GM21526 (cell line): ENCODE measurements at regions not wholly inside any gene's neighbourhood (a gene's known extent, or its start where the extent isn't known, plus 50 kb on each side); places are given as distances from the start of the nearest gene placed in this dataset.
"Not testable (repeated sequence)": the region's sequence is repeated elsewhere in the genome, so short reads cannot be mapped to it uniquely, and the experiment has no call there.

ENCODE experiments used
- ATAC-seq: cut with Tn5 transposase; IDR thresholded peaks from one replicate; pipeline ENCODE4 v1.9.1; 2021; ENCODE audit warnings: moderate library complexity; ENCODE audit not compliant: unreplicated experiment, low FRiP score

DNA sequence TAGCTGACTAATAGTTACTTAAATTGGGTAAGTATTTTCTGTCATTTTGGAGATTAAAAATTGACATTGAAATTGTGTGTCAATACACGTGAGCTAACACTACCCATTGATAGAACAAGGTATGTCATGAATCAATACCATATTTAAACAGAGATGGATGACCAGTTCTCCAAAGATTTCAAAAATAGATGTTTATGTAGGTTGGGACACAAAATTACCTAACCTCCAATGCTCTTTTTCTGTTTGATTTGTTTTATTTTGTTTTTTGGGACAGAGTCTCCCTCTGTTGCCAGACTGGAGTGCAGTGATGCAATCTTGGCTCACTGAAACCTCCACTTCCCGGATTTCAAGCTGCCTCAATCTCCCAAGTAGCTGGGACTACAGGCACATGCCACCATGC, 1491.7 kb downstream of the GRIK2 start:
- no peak for ATAC-seq

DNA sequence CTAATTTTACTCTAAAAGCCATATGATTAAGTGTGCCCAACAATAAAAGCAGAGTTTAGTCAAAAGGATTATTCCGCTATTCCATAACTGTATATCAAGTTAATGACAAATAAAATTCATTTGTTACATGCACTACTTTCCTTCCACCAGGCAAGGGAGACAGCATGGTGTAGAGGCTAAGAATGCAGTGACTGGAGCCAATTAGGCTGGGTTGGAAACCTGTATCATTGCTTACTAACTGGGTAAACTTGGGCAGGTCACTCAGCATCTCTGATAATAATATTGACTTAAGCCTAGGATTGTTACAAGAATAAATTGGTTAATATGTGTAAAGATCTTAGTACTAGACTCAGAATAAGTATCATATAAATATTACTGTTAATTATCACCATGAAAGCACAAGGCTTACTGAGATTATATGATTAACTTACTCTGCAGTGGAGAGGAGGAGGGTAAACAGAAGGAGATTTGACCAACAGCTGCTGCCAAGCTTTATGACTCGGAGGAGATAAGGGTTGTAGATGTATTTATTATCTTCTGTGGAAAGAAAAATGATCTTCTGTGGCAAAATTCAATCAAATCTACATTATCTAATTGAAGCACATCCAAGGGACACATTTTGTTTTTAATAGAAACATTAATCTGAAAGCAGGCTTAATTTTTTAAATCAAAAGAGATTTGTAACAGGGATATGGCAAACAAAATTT, 1459.9 kb downstream of the GRIK2 start:
- ATAC-seq, result no peak

DNA sequence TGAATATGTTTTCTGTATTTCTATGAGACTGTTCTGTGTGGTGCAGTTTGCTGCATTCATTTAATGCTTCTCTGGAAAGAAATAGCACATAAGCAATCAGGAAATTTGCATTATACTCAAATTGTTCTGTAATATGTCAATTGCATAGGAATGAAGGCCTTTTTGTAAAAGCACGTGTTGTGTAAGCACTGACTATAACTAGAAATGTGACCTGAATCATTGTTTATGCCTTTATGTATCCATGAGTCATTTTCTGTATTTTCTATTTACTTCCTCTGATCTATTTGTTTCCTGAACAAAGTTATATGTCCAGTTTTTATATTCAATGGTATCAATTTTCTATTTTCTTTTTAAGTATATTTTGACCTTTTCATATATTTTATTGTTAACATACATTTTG, 1455.3 kb downstream of the GRIK2 start:
- ATAC-seq, result no peak

DNA sequence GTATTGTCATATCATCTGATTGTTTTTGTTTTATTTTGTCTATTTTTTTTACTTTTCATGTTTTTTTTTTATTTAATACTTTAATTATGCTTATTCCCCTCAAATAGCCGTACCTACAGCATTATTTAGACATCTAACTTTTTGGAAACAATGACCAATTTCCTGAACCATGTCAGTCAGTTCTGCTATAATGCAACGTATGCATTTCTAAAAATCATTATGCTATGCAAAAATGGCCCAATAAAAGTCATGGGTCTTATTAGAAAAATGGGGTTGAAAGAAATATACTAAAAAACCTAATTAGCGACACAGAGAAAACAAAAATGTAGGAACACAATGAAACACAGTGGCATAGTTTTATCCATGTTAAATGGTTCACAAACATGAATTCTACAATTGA, 1454.7 kb downstream of the GRIK2 start:
- no peak for ATAC-seq

DNA sequence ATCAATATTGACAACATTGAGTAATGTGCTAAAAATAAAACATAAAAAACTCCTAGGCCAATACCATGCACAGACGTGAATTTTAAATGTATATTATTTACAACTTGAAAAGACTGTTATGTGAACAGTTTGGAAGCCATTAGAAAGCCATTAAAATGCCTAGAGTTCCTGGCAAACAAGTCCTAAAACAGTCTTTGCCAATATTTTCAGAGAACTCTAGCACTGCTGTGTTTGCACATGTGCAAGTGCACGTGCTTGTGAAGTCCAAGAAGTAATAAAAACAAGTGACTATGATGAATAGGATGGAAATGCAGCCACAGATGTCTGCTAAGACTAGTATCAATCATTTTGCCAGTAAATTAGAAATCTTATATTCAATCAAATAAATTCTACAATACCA, 1447.6 kb downstream of the GRIK2 start:
- ATAC-seq, result no peak

DNA sequence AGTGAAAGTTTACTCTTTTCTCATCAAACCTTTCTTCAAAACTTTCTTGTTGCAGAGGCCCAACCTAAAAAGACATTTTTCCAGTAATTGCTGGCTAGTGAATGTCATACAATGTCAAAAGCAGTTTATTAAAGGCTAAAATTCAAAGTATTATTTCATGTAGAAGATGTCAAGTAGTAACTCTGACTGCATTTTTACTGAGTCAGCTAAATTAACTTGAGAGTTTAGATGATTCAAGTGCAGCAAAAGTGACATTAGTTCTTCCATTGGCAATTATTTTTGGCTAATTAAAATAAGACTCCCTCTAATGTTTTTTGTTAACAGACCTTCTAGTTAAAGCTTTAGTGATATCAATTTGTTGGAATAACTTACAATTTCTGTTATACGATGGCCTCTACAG, 1438.5 kb downstream of the GRIK2 start:
- no peak for ATAC-seq

DNA sequence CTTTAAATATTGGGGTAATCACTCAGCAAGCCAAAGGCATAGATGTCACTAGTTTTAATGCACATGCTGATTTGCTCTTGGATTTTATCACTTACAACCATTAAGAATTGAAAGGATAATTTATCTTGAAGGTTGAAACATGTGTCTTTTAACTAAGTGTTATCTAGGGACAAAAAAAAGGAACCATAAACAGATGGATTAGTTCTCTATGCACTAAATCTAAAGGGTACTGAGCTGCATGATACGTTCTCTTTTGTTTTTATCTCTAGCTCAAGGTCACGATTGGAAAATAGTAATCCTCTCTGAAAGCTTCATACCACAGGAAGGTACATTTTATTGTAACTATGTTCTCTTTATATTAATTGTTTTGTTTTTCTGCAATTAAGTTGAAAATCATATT, 1426.6 kb downstream of the GRIK2 start:
- no peak for ATAC-seq

DNA sequence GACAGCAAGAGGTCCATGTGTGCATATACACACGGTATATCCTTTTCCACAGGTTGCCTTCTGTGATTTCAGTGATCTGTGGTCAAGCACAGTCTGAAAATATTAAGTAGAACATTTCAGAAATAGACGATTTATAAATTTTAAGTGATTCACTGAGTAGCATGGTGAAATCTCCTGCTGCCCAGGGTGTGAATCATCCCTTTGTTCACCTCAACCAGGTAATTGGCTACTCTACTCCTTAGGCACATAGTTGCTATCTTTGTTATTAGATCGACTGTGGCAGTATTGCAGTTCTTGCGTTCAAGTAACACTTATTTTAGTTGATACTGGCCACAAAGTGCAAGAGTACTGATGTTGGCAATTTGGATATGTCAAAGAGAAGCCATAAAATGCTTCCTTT, 1421.7 kb downstream of the GRIK2 start:
- no peak for ATAC-seq

DNA sequence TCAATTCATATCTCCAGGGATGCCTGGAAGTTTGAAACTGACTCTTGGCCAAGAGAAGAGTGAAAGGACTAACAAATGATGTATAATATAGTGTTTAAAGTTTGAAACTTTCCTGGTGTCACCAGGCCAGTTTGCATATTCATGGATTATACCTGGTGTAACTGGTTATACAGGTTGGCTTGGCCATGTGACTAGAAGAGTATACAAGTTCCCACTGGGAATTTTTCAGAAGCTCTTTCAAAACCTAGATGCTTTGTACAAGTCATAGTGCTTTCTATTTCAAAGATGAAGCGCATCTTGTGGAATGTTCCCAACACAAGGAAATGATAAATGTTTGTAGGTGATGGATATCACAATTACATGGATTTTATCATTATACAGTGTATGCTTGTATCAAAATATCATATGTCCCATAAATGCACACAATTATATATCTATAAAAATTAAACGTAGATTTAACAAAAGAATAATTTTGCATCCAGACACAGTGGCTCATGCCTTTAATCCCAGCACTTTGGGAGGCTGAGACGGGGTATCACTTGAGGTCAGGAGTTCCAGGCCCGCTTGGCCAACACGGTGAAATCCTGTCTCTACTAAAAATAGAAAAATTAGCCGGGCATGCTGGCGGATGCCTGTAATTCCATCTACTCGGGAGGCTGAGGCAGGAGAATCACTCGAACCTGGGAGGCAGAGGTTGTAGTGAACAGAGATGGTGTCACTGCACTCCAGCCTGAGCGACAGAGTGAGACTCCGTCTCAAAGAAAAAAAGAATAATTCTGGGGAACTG, 1420.2 kb downstream of the GRIK2 start:
- ATAC-seq, result no peak

DNA sequence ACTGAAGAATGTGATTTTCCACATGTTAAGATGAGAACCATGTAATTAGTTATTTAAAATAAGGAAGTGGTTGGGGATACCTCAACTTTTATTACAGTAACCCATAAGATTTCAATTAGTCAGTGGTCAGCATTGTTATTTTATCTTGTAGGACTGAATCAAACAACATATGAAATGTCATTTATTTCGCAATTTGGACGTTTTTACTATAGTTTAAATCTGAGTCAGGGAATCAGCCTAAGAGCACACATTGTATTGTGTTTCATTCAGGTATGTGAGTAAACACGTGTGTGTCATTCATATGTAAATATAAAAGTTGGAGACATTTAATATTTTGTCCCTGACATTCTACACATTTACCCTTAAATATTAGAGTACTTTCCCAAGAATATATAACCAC, 1418.7 kb downstream of the GRIK2 start:
- no peak for ATAC-seq

DNA sequence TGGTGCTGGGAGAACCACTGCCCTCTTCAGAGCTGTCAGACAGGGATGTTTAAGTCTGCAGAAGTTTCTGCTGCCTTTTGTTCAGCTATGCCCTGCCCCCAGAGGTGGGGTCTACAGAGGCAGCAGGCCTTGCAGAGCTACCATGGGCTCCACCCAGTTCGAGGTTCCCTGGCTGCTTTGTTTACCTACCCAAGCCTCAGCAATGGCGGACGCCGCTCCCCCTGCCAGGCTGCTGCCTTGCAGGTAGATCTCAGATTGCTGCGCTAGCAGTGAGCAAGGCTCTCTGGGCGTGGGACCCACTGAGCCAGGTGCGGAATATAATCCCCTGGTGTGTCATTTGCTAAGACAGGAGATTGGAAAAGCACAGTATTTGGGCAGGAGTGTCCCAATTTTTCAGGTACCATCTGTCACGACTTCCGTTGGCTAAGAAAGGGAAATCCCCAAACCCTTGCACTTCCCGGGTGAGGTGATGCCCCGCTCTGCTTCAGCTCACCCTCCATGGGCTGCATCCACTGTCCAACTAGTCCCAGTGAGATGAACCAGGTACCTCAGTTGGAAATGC, 1415.5 kb downstream of the GRIK2 start:
- not testable (repeated sequence) for ATAC-seq

DNA sequence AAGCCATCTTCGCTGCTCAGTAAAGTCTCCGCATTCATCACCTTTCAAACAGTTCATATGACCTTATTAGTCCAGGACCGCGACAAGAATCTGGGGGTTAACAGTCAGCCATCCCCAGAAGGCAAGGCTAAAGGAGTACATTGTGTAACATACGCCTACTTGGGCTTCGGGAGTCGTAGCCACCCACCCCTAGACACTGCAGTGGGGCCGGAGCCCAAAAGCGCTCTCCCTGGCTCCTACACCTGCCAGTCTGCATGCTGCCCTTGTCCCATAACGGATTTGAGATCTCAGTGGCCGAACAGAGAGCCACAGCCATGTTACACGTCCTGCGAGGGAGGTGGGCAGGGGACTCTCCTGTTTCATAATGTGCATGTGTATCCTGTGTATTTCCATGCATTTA, 1405.5 kb downstream of the GRIK2 start:
- ATAC-seq, result no peak

DNA sequence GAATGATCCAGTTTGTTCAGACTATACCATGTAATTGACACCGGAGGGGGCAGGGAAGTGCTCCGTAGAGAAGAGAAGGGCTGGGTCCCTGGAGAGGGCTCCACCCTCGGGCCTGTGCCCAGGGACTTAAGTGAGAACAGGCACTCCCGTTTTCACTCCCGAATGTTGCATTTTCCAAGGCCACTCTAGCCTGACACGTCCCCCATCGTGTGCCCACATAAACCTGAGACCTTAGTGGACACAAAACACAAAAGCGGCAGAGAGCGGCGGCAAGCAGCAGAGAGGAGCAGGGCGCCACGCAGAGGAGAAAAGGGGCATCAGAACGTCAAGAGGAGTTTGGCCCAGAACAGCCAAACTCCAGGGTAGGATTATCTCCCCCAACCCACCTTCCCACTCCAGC, 1405.1 kb downstream of the GRIK2 start:
- ATAC-seq, result no peak

DNA sequence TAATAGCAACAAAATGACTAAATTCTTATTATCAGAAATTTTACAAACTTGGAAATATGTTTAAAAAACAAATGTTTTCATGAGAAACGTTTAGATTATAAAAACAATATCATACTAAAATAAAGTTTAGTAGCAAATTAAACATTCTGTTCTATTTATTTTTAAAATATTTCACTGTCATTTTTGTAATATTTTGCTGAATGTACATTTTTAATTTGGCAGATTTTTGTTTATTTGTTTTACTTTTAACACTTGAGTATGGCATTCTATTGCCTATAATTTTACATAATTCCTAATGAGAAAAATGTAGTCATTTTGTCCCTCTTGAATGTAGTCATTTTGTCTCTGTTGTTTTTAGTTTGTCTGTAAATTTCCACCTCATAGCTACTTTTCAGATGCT, 1400.2 kb downstream of the GRIK2 start:
- ATAC-seq, result no peak

DNA sequence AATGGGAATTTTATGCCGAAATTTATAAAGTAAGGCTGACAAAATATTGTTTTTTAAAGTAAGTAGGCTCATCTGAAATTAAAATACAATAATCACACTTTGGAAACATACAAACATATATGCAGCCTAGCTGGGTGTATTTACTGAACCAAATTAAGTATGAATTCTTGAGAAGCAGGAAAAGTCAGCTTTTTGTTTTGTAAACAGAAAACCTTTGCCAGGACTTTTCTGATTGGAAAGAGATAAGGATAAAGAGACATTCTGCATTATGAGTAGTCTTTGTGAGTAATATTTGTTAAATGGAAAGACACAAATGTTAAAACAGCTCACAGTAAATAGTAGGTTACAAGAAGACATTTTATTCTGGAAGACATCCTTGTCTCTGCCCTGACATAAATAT, 1380.8 kb downstream of the GRIK2 start:
- ATAC-seq, result no peak

DNA sequence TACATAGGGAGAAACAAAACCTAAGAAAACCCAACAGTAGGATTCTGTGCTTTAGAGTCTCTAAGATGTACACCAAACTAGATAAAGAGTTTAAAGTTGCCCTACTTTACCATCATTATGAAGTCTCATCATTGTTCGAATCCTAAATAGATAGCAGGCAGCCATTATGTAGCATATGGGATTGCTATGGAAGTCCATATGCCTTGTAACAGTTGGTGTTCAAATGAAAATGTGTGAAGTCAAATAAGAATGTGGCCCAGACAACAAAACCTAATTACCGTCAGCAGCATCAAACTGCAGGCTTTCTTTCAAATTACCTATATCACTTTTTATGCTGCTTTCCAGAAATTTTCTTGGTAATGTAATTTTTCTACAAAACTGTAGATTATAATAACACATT, 1380.1 kb downstream of the GRIK2 start:
- ATAC-seq, result no peak

DNA sequence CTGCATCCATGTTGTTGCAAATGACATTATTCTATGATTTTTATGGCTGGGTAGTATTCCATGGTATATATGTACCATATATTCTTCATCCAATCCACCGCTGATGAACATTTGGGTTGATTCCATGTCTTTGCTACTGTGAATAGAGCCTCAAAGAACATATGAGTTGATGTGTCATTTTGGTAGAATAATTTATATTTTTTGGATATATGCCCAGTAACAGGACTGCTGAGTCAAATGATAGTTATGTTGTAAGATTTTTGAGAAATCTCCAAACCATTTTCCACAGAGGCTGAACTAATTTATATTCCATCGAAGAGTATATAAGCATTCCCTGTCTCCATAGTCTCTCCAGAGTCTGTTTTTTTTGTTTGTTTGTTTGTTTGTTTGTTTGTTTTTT, 1373.5 kb downstream of the GRIK2 start:
- ATAC-seq, result no peak

DNA sequence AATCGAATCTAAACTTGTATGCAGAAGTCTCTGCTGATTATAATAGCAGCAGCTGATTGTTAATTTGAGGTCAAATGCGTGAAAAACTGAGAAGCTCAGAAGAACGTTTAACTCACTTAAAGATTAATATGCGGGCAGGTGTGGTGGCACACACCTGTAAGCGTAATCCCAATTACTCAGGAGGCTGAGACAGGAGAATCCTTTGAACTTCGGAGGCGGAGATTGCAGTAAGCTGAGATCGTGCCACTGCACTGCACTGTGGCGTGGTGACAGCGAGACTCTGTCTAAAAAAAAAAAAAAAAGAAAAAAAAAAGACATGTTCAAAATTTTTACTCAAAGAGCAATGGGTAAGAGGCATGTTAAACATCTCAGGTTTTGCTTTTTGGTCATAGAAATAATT, 1370.8 kb downstream of the GRIK2 start:
- no peak for ATAC-seq

DNA sequence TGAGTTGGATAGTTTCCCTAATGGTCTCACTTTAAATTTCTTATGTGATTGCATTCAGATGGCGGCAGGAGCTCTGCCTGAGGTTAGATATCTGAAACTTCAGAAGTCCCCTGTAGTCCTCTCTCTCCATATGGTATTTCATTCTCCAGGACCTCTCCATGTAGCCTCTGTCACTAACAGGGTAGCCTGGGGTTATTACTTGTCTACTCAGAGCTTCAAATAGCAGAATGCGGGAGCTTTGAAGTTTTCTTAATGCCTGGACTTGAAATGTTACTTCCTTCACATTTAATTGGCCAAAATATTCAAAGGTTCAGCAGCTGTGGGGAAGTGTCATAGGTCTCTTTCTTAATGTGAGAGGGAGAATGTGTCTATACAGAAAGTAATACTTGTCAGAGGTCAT, 1370.4 kb downstream of the GRIK2 start:
- no peak for ATAC-seq

DNA sequence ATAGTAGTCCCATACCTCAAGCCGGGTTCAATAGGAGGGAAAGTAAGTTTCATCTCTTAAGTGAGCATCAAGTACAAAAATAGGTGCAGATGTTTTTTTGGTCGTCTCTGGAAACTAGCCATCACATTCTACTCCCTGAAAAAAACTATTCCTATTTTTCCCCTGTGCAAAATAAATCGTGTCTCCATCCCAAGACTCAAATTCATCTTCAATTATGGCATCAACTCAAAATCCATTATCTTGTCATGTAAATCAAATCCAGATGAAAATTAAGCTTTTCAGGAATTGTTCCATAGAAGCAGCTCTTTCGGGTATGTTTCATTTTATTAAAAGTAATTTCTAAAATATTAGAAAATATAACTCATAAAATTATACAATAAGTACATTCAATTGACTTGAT, 1368.4 kb downstream of the GRIK2 start:
- no peak for ATAC-seq

DNA sequence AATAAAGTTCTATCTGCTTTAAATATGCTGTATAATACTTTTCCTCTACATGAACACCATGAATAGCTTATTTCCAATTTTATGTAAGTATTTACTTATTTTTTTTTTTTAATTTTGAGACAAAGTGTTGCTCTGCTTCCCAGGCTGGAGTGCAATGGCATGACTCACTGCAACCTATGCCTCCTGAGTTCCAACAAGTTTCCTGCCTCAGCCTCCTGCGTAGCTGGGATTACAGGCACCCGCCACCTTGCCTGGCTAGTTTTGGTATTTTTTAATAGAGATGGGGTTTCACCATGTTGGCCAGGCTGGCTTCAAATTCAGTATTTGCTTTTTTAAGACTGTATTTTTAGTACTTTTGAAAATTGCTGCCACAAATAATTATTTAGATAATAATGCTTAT, 1365.9 kb downstream of the GRIK2 start:
- ATAC-seq, result no peak

DNA sequence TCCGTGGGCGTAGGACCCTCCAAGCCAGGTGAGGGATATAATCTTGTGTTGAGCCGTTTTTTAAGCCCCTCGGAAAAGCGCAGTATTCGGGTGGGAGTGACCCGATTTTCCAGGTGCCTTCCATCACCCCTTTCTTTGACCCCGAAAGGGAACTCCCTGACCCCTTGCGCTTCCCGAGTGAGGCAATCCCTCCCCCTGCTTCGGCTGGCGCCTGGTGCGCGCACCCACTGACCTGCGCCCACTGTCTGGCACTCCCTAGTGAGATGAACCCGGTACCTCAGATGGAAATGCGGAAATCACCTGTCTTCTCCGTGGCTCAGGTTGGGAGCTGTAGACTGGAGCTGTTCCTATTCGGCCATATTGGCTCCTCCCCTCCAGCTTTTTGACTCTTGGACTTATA, 1365.0 kb downstream of the GRIK2 start:
- ATAC-seq, result not testable (repeated sequence)
